Hepatocyte (in vitro differentiated cells): ENCODE measurements at regions not wholly inside any gene's neighbourhood (a gene's known extent, or its start where the extent isn't known, plus 50 kb on each side); places are given as distances from the start of the nearest gene placed in this dataset.

ENCODE experiments used
- DNase-seq: peaks from one replicate; pipeline ENCODE4 v3.0.0-alpha.2; 2016; ENCODE audit warnings: low spot score
- H2AFZ ChIP-seq: fragments of 200-600 bp; sonication (generic); 2 replicates; pipeline ENCODE4 v1.6.0; 2016; ENCODE audit warnings: antibody characterized with exemption, mild to moderate bottlenecking
- H3K27ac ChIP-seq: fragments of 200-600 bp; sonication (generic); 2 replicates; pipeline ENCODE4 v1.5.1; 2016; ENCODE audit warnings: mild to moderate bottlenecking
- H3K27me3 ChIP-seq: fragments of 200-600 bp; sonication (generic); 2 replicates; pipeline ENCODE4 v1.6.1; 2016
- H3K36me3 ChIP-seq: fragments of 200-600 bp; sonication (generic); replicated peaks from 2 replicates; pipeline ENCODE4 v1.5.1; 2016; ENCODE audit warnings: low read depth; ENCODE audit not compliant: insufficient read depth
- H3K4me1 ChIP-seq: fragments of 200-600 bp; sonication (generic); 2 replicates; pipeline ENCODE4 v1.5.1; 2016; ENCODE audit warnings: mild to moderate bottlenecking, moderate library complexity; ENCODE audit not compliant: insufficient read depth
- H3K4me2 ChIP-seq: fragments of 200-600 bp; sonication (generic); 2 replicates; pipeline ENCODE4 v1.6.0; 2016
- H3K4me3 ChIP-seq: fragments of 200-600 bp; sonication (generic); 2 replicates; pipeline ENCODE4 v1.5.1; 2016; ENCODE audit warnings: mild to moderate bottlenecking
- H3K79me2 ChIP-seq: fragments of 200-600 bp; sonication (generic); 2 replicates; pipeline ENCODE4 v1.6.0; 2017; ENCODE audit warnings: mild to moderate bottlenecking
- H3K9me2 ChIP-seq: fragments of 200-600 bp; sonication (generic); replicated peaks from 2 replicates; pipeline ENCODE4 v1.6.0; 2017; ENCODE audit warnings: mild to moderate bottlenecking; ENCODE audit not compliant: insufficient read depth
- H3K9me3 ChIP-seq: fragments of 200-600 bp; sonication (generic); 2 replicates; pipeline ENCODE4 v1.5.1; 2016; ENCODE audit warnings: low read depth, mild to moderate bottlenecking
- H4K20me1 ChIP-seq: fragments of 200-600 bp; sonication (generic); 2 replicates; pipeline ENCODE4 v1.6.0; 2016; ENCODE audit warnings: mild to moderate bottlenecking; ENCODE audit not compliant: insufficient read depth, poor library complexity, severe bottlenecking
- CTCF ChIP-seq: fragments of 200-600 bp; sonication (generic); IDR thresholded peaks from 2 replicates; pipeline ENCODE4 v1.5.1; 2016; ENCODE audit warnings: antibody characterized with exemption, mild to moderate bottlenecking; ENCODE audit not compliant: poor library complexity
- EZH2 ChIP-seq: fragments of 200-600 bp; sonication (generic); IDR thresholded peaks from 2 replicates; pipeline ENCODE4 v1.6.1; 2016; ENCODE audit warnings: antibody characterized with exemption, mild to moderate bottlenecking, borderline replicate concordance
- EZH2phosphoT487 ChIP-seq: fragments of 200-600 bp; sonication (generic); IDR thresholded peaks from one replicate; pipeline ENCODE4 v1.6.1; 2018; ENCODE audit warnings: antibody characterized with exemption, mild to moderate bottlenecking, low read depth, moderate library complexity; ENCODE audit not compliant: unreplicated experiment, severe bottlenecking
- WGBS: methylation state at CpG from one replicate; pipeline ENCODE4 v1.1.6; 2016; ENCODE audit warnings: low lambda C conversion rate; ENCODE audit errors: missing lambda C conversion rate; 5-methylcytosine and 5-hydroxymethylcytosine counted together

- Histone ChIP-seq H3K4me3 (no peak overlapping the region), H3K27me3 (no peaks in the 10 kb centered on the region), H3K9me2 (no peaks in the 10 kb centered on the region), H4K20me1 (no peaks in the 10 kb centered on the region), H2AFZ (no peak overlapping the region), H3K79me2 (no peaks in the 10 kb centered on the region), H3K4me2 (no peak overlapping the region), H3K9me3 (no peaks in the 10 kb centered on the region), H3K4me1 (no peaks in the 10 kb centered on the region), H3K36me3 (no peaks in the 10 kb centered on the region), H3K27ac (no peak overlapping the region)
- 84% methylated on average over 4 of the region's 4 CpGs for WGBS
- TF ChIP-seq EZH2phosphoT487, result no peak
- TF ChIP-seq CTCF, result no peak
- TF ChIP-seq EZH2, result no peak
- no peak for DNase-seq
These were observed 414.9 kb downstream of the CYLC2 start for GRCh38 chr9:103410059-103410458.

- Histone ChIP-seq H3K9me3 (no peaks in the 10 kb centered on the region), H3K4me2 (no peak overlapping the region), H3K4me1 (no peaks in the 10 kb centered on the region), H3K79me2 (no peaks in the 10 kb centered on the region), H4K20me1 (no peaks in the 10 kb centered on the region), H3K36me3 (no peaks in the 10 kb centered on the region), H3K4me3 (no peak overlapping the region), H3K27me3 (no peaks in the 10 kb centered on the region), H3K27ac (no peak overlapping the region), H3K9me2 (no peaks in the 10 kb centered on the region), H2AFZ (no peak overlapping the region)
- 84% methylated on average over 4 of the region's 4 CpGs for WGBS
- no peak for TF ChIP-seq CTCF
- TF ChIP-seq EZH2, result no peak
- no peak for TF ChIP-seq EZH2phosphoT487
- DNase-seq, result no peak
These were observed 432.6 kb downstream of the CYLC2 start for GRCh38 chr9:103427696-103428095.

GRCh38 chr9:103430469-103430868 lies 435.3 kb downstream of the CYLC2 start:
- H3K4me1 ChIP-seq, result no peaks in the 10 kb centered on the region
- WGBS, result 51% methylated on average over 1 of the region's 1 CpG
- no peaks in the 10 kb centered on the region for H4K20me1 ChIP-seq
- no peak overlapping the region for H2AFZ ChIP-seq
- TF ChIP-seq EZH2, result no peak
- no peak for TF ChIP-seq CTCF
- no peak for TF ChIP-seq EZH2phosphoT487
- H3K79me2 ChIP-seq, result no peaks in the 10 kb centered on the region
- H3K27me3 ChIP-seq, result no peaks in the 10 kb centered on the region
- no peak for DNase-seq
- no peak overlapping the region for H3K27ac ChIP-seq
- H3K36me3 ChIP-seq, result no peaks in the 10 kb centered on the region
- no peak overlapping the region for H3K4me3 ChIP-seq
- H3K4me2 ChIP-seq, result no peak overlapping the region
- H3K9me3 ChIP-seq, result no peaks in the 10 kb centered on the region
- no peaks in the 10 kb centered on the region for H3K9me2 ChIP-seq

- Histone ChIP-seq H3K27ac (no peak overlapping the region), H3K27me3 (no peaks in the 10 kb centered on the region), H3K4me1 (no peaks in the 10 kb centered on the region), H4K20me1 (no peaks in the 10 kb centered on the region), H3K36me3 (no peaks in the 10 kb centered on the region), H2AFZ (no peak overlapping the region), H3K4me3 (no peak overlapping the region), H3K4me2 (no peak overlapping the region), H3K9me2 (no peaks in the 10 kb centered on the region), H3K79me2 (no peaks in the 10 kb centered on the region), H3K9me3 (no peaks in the 10 kb centered on the region)
- DNase-seq, result no peak
- TF ChIP-seq EZH2phosphoT487 (no peak), CTCF (no peak)
These were observed 436.7 kb downstream of the CYLC2 start for GRCh38 chr9:103431809-103432208.
